GM21529 (cell line): ENCODE measurements at regions not wholly inside any gene's neighbourhood (a gene's known extent, or its start where the extent isn't known, plus 50 kb on each side); places are given as distances from the start of the nearest gene placed in this dataset.
"Not testable (repeated sequence)": the region's sequence is repeated elsewhere in the genome, so short reads cannot be mapped to it uniquely, and the experiment has no call there.

ENCODE experiments used
- ATAC-seq: cut with Tn5 transposase; IDR thresholded peaks from one replicate; pipeline ENCODE4 v1.9.1; 2021; ENCODE audit not compliant: unreplicated experiment

- ATAC-seq, result not testable (repeated sequence)
Measured at GRCh38 chr6:156421301-156421700, 355.9 kb upstream of the ARID1B start.

- ATAC-seq, result no peak
Measured at GRCh38 chr6:156420172-156420993, 356.8 kb upstream of the ARID1B start.

- ATAC-seq, result no peak
Measured at GRCh38 chr6:156419594-156419993, 357.6 kb upstream of the ARID1B start.

- ATAC-seq, result no peak
Measured at GRCh38 chr6:156418253-156418652, 358.9 kb upstream of the ARID1B start.

- ATAC-seq, result no peak
Measured at GRCh38 chr6:156416391-156416790, 360.8 kb upstream of the ARID1B start.

- ATAC-seq, result no peak
Measured at GRCh38 chr6:156413154-156413553, 364.0 kb upstream of the ARID1B start.

GRCh38 chr6:156410649-156411048 lies 366.5 kb upstream of the ARID1B start:
- no peak for ATAC-seq

- ATAC-seq, result no peak
Measured at GRCh38 chr6:156408655-156409054, 368.5 kb upstream of the ARID1B start.

- ATAC-seq, result no peak
Measured at GRCh38 chr6:156407334-156407733, 369.8 kb upstream of the ARID1B start.

- ATAC-seq, result no peak
Measured at GRCh38 chr6:156406688-156407087, 370.5 kb upstream of the ARID1B start.

GRCh38 chr6:156406099-156406498 lies 371.1 kb upstream of the ARID1B start:
- ATAC-seq, result no peak

GRCh38 chr6:156402628-156403027 lies 374.6 kb upstream of the ARID1B start:
- no peak for ATAC-seq

- no peak for ATAC-seq
Measured at GRCh38 chr6:156402227-156402626, 375.0 kb upstream of the ARID1B start.

GRCh38 chr6:156400487-156400886 lies 376.7 kb upstream of the ARID1B start:
- ATAC-seq, result no peak

- ATAC-seq, result no peak
Measured at GRCh38 chr6:156398966-156399365, 378.2 kb upstream of the ARID1B start.

- ATAC-seq, result no peak
Measured at GRCh38 chr6:156398371-156398770, 378.8 kb upstream of the ARID1B start.

- ATAC-seq, result no peak
Measured at GRCh38 chr6:156396791-156397418, 380.3 kb upstream of the ARID1B start.

GRCh38 chr6:156396068-156396771 lies 381.0 kb upstream of the ARID1B start:
- peak; percentile 67 for ATAC-seq

- ATAC-seq, result peak; percentile 64
Measured at GRCh38 chr6:156395276-156395675, 381.9 kb upstream of the ARID1B start.

- no peak for ATAC-seq
Measured at GRCh38 chr6:156392648-156393047, 384.5 kb upstream of the ARID1B start.

GRCh38 chr6:156391977-156392376 lies 385.2 kb upstream of the ARID1B start:
- ATAC-seq, result no peak
